ENCODE measurements at regions not wholly inside any gene's neighbourhood (a gene's known extent, or its start where the extent isn't known, plus 50 kb on each side); places are given as distances from the start of the nearest gene placed in this dataset.

DNA sequence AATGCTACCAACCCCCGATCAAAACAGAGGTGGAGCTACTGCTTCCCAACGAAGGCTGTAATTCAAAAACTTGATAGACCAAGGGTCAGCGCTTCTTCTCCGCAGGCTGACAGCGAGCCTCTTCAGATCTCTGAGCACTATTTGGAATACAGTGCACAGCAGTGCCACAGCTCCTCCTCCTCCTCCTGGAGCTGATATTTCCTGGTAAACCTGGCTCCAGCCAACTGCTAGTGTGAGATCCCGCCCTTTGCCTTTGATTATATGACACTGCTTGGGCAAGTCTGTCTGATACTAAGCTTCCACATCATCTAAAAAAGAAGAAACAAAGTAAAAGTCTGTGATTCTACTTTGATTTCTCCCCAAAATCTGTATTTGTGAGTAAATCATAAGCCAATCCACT is 710.5 kb downstream of the DACH1 start:
- H3K4me2 ChIP-seq (ENCODE audit: control insufficient read depth, extremely low read depth, insufficient read depth, low read depth, low read length) = no peak overlapping the region
- H2AFZ ChIP-seq (ENCODE audit: control insufficient read depth, low read length) = no peak overlapping the region
- H3K79me2 ChIP-seq (ENCODE audit: control insufficient read depth, insufficient read depth, low read length) = no peaks in the 10 kb centered on the region
- FAIRE-seq (no peak), DNase-seq (ENCODE audit: low read depth, low spot score) (no peak)
- no peaks in the 10 kb centered on the region for H3K9me1 ChIP-seq (ENCODE audit: control insufficient read depth, extremely low read depth, insufficient read depth, low read length)
- TF ChIP-seq, protein P1, sequence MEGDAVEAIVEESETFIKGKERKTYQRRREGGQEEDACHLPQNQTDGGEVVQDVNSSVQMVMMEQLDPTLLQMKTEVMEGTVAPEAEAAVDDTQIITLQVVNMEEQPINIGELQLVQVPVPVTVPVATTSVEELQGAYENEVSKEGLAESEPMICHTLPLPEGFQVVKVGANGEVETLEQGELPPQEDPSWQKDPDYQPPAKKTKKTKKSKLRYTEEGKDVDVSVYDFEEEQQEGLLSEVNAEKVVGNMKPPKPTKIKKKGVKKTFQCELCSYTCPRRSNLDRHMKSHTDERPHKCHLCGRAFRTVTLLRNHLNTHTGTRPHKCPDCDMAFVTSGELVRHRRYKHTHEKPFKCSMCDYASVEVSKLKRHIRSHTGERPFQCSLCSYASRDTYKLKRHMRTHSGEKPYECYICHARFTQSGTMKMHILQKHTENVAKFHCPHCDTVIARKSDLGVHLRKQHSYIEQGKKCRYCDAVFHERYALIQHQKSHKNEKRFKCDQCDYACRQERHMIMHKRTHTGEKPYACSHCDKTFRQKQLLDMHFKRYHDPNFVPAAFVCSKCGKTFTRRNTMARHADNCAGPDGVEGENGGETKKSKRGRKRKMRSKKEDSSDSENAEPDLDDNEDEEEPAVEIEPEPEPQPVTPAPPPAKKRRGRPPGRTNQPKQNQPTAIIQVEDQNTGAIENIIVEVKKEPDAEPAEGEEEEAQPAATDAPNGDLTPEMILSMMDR (optimal IDR thresholded peaks at IDR 0.05 in 1 of 3, IDR thresholded peaks at IDR 0.05 in 1 of 3, conservative IDR thresholded peaks at IDR 0.05 in 1 of 3; ENCODE audit: extremely low read depth in 1 of 3, insufficient read depth in 2 of 3, low read length in 3 of 3) = no peak
- no peak for TF ChIP-seq EZH2 (IDR thresholded peaks at IDR 0.05; ENCODE audit: low read length)
- H3K27me3 ChIP-seq (ENCODE audit: control insufficient read depth, extremely low read depth, insufficient read depth, low read length) = no peaks in the 10 kb centered on the region
- no peaks in the 10 kb centered on the region for H3K9me3 ChIP-seq (ENCODE audit: control insufficient read depth, low read depth, low read length)
- H3K36me3 ChIP-seq (ENCODE audit: control insufficient read depth in 2 of 2, extremely low read depth in 1 of 2, insufficient read depth in 2 of 2, low read length in 2 of 2) = no peaks in the 10 kb centered on the region
- no peaks in the 10 kb centered on the region for H4K20me1 ChIP-seq (ENCODE audit: control insufficient read depth, extremely low read depth, insufficient read depth, low read length)
- H3K4me1 ChIP-seq (ENCODE audit: control insufficient read depth, extremely low read depth, insufficient read depth, low read length) = no peaks in the 10 kb centered on the region
- no peak overlapping the region for H3K9ac ChIP-seq (ENCODE audit: control insufficient read depth, extremely low read depth, insufficient read depth, low read length)
- H3K4me3 ChIP-seq (ENCODE audit: control insufficient read depth in 2 of 3, extremely low read depth in 1 of 3, insufficient read depth in 2 of 3, low read depth in 1 of 3, low read length in 3 of 3) = no peak overlapping the region
- no peak overlapping the region for H3K27ac ChIP-seq (ENCODE audit: control insufficient read depth, insufficient read depth, low read length)
- dilution Hi-C loops (cut with MboI; ENCODE audit: extremely low pct_ligation_motif_present, low sequenced_read_pairs) = no loop called here

DNA sequence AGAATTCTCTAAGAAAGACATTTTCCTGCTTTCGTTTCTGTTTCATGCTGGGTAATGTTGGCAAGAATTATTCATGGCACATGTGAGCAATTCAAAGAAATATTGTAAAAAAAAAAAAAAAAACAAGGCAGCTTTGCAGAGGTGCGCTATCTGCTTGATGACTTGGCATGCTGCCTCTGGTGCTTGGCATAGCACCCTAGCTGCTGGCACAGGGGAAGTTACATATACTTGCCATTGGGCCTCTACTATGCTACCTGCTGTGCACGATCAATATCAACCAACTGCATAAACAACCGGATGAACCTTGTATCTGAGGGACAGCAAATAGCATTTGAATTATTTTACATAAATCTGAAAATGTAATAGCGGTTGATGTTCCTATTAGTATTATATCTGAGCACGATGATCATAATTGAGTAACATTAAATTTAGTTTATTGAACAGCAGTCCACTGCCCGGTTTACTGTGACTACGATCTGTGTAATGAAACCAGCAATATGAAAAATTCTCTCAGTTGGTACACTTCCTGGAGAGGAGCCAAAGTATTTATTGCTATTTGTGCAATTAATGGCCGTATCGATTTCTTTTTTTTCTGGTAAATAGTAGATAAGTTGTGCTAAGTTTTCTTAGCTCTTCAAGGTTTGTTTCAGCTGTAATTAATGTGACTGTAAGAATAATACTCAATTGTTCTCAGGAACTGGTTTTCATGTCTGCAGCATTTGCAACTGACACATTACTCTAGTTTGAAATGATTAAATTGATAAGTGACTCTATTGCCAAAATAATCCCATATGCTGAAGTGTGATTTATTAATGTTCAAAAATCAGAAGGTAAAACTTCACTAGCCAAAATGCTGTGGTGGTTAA is 717.3 kb downstream of the DACH1 start:
- TF ChIP-seq, protein P1 (optimal IDR thresholded peaks at IDR 0.05 in 1 of 3, IDR thresholded peaks at IDR 0.05 in 1 of 3, conservative IDR thresholded peaks at IDR 0.05 in 1 of 3; ENCODE audit: extremely low read depth in 1 of 3, insufficient read depth in 2 of 3, low read length in 3 of 3) = no peak
- TF ChIP-seq EZH2 (IDR thresholded peaks at IDR 0.05; ENCODE audit: low read length) = no peak
- Histone ChIP-seq H3K36me3 (ENCODE audit: control insufficient read depth in 2 of 2, extremely low read depth in 1 of 2, insufficient read depth in 2 of 2, low read length in 2 of 2) (no peaks in the 10 kb centered on the region), H2AFZ (ENCODE audit: control insufficient read depth, low read length) (no peak overlapping the region), H3K4me1 (ENCODE audit: control insufficient read depth, extremely low read depth, insufficient read depth, low read length) (no peaks in the 10 kb centered on the region), H4K20me1 (ENCODE audit: control insufficient read depth, extremely low read depth, insufficient read depth, low read length) (no peaks in the 10 kb centered on the region), H3K27me3 (ENCODE audit: control insufficient read depth, extremely low read depth, insufficient read depth, low read length) (no peaks in the 10 kb centered on the region), H3K27ac (ENCODE audit: control insufficient read depth, insufficient read depth, low read length) (no peak overlapping the region), H3K4me2 (ENCODE audit: control insufficient read depth, extremely low read depth, insufficient read depth, low read depth, low read length) (no peak overlapping the region), H3K4me3 (ENCODE audit: control insufficient read depth in 2 of 3, extremely low read depth in 1 of 3, insufficient read depth in 2 of 3, low read depth in 1 of 3, low read length in 3 of 3) (no peak overlapping the region), H3K79me2 (ENCODE audit: control insufficient read depth, insufficient read depth, low read length) (no peaks in the 10 kb centered on the region), H3K9me1 (ENCODE audit: control insufficient read depth, extremely low read depth, insufficient read depth, low read length) (no peaks in the 10 kb centered on the region), H3K9ac (ENCODE audit: control insufficient read depth, extremely low read depth, insufficient read depth, low read length) (no peak overlapping the region), H3K9me3 (ENCODE audit: control insufficient read depth, low read depth, low read length) (no peaks in the 10 kb centered on the region)
- no peak for FAIRE-seq
- DNase-seq (ENCODE audit: low read depth, low spot score) = no peak
- dilution Hi-C loops (cut with MboI; ENCODE audit: extremely low pct_ligation_motif_present, low sequenced_read_pairs) = no loop called here
